HG03064 (cell line): ENCODE measurements at regions not wholly inside any gene's neighbourhood (a gene's known extent, or its start where the extent isn't known, plus 50 kb on each side); places are given as distances from the start of the nearest gene placed in this dataset.
"Not testable (repeated sequence)": the region's sequence is repeated elsewhere in the genome, so short reads cannot be mapped to it uniquely, and the experiment has no call there.

Source experiments
- ATAC-seq: cut with Tn5 transposase; IDR thresholded peaks from one replicate; pipeline ENCODE4 v1.9.1; 2021; ENCODE audit warnings: low read depth; ENCODE audit not compliant: unreplicated experiment

DNA sequence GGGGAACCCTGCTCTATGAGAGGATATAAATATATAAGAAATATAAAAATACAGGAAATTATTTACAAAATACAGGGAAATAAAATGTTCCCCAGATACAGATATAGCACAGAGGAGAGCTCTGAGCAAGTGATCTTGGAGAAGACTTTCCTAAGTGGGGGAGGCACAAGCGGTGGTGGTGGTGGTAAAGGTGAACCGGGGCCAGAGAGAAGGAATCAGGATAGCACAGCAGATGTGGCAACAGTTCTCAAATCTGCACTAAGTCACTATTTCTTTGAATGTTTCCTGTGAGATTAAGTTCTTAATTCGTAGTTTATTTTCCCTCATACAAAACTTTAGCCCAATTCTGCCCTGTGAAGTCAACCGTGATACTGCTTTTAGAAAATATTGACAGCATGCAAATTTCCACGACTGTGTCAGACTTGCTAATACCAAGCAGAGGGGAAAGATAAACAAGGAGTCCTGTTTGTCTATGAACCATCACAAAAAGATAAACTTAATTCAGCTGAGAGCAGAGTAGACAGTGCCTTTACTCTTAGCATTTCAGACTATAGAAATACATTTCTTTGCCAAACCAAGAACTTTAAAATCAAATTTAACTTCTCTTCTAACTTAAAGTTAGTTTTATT, 237.5 kb upstream of the POGK start:
- no peak for ATAC-seq

DNA sequence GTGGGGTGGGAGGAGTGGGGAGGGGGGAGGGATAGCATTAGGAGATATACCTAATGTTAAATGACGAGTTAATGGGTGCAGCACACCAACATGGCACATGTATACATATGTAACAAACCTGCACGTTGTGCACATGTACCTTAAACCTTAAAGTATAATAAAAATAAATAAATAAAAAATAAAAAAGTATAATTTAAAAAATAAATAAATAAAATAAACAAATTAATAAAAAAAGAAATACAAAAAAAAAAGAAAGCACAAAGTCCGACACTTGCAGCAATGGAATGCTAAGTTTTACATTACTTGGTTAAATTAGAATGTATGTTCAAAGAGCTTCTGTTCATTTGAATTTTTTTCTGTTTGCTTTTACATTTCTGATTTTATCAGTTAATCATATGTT, 236.5 kb upstream of the POGK start:
- ATAC-seq = not testable (repeated sequence)

GRCh38 chr1:166603296-166603695, 236.0 kb upstream of the POGK start:
- no peak for ATAC-seq

GRCh38 chr1:166605137-166605536, 234.1 kb upstream of the POGK start:
- ATAC-seq = no peak

DNA sequence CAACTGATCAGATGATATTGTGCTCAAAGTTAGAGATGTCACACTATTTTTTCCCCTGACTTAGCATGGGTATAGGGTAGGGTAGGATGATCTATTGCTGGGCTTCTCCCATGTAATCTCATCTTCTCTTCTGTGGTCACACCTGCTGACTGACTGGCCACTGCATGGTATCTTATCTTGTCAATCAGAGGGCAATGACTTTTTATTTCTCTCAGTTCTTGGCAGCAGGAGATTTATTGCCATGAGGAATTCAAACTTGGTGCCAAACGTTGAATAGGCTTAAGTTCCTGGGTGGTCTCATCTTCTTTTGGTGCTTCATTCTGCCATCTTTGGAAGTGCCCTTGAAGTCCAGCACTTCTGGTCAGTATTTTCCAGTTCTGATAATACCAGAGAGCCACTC, 226.4 kb upstream of the POGK start:
- ATAC-seq = no peak

- no peak for ATAC-seq
Observed at GRCh38 chr1:166616206-166616605, 223.1 kb upstream of the POGK start.

DNA sequence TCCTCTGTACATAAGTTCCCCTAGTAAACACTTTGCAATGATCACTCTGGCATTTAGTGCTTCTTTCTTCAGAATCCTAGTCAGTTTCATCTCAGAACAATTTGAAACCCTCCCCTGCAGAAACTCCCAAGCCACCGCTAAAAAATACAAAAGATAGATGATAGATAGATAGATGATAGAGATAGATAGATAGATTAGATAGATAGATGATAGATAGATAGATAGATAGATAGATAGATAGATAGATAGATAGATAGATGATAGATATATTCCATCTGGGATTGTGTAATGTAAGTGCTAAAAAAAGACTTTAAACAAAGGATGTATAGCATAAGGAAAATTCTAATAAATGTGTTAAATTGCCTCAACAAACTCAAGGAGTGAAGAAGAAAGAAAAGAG, 212.6 kb upstream of the POGK start:
- no peak for ATAC-seq

- ATAC-seq = no peak
Observed at GRCh38 chr1:166627558-166627957, 211.7 kb upstream of the POGK start.

- ATAC-seq = no peak
Observed at GRCh38 chr1:166628259-166628658, 211.0 kb upstream of the POGK start.

GRCh38 chr1:166629946-166630345, 209.3 kb upstream of the POGK start:
- ATAC-seq = no peak

GRCh38 chr1:166630369-166630768, 208.9 kb upstream of the POGK start:
- ATAC-seq = no peak

DNA sequence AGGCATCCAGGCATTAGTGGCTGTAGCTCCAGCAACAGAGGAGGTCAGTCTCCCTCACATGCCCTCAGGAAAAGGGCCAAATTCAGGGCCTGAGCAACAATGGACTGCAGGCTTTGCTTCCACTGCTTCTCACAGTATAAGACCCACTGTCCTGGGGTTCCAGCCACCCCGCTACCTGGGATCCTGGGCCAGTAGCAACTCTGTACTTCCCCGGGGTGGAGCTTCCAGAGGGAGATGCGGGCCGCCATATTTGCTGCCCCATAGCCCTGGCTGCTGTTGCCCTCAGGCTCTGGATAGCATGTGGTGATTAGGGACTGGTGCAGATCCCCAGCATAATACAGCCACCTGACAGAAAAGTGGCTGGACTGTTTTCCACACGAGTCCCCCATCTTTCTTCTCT, 201.1 kb upstream of the POGK start:
- no peak for ATAC-seq

DNA sequence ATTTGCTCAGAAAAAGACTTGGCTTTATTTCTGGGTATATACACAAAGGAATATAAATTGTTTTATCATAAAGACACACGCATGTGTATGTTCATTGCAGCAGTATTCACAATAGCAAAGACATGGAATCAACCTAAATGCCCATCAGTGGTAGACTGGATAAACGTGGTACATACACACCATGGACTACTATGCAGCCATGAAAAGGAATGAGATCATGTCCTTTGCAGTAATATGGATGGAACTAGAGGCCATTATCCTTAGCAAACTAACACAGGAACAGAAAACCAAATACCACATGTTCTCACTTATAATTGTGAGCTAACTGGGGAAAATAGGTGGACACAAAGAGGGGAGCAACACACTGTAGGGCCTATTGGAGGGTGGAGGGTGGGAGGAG, 182.0 kb upstream of the POGK start:
- ATAC-seq = not testable (repeated sequence)

DNA sequence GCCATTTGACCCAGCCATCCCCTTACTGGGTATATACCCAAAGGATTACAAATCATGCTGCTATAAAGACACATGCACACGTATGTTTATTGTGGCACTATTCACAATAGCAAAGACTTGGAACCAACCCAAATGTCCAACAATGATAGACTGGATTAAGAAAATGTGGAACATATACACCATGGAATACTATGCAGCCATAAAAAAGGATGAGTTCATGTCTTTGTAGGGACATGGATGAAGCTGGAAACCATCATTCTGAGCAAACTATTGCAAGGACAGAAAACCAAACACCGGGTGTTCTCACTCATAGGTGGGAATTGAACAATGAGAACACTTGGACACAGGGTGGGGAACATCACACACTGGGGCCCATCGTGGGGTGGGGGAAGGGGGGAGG, 172.5 kb upstream of the POGK start:
- ATAC-seq = not testable (repeated sequence)

DNA sequence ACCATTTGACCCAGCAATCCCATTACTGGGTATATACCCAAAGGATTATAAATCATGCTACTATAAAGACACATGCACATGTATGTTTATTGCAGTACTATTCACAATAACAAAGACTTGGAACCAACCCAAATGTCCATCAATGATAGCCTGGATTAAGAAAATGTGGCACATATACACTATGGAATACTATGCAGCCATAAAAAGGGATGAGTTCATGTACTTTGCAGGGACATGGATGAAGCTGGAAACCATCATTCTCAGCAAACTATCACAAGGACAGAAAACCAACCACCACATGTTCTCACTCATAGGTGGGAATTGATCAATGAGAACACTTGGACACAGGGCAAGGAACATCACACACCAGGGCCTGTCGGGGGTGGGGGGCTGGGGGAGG, 171.7 kb upstream of the POGK start:
- ATAC-seq = not testable (repeated sequence)

DNA sequence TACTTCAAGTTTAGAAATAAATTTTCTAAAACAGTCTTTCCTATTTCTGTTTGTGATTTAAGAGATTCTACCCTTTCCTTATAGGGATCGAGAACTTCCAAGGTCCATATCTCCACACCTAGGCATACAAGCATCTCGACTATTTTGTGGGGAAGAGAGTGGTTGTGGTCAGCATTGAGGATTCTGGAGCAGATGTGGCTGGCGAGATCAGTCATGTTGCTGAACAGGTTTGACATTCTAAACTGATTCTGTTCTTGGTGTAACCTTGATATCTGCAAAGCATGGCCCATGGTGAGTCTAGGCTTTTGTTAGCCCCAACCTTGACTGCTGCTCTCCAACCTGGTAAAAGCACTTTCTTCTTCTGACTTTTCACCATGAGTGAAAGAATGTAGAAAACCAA, 167.6 kb upstream of the POGK start:
- no peak for ATAC-seq

DNA sequence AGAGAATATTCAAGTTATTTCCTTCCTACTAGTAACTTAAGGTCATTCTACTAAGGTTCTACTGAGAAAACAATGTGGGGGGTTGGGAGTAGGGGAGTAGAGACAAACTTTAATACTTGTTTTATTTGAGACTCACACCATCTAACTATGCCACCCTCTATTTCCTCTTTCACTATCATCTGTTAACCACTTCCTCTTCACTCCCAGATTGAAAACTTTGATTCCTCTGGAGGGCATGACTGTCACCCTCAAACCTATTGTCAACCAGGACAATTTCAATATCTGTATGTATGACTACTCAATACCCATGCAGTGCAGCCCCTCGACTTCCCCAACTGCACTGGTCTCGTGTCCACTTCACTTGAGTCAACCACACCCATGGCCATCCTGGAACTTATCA, 165.6 kb upstream of the POGK start:
- ATAC-seq = no peak

DNA sequence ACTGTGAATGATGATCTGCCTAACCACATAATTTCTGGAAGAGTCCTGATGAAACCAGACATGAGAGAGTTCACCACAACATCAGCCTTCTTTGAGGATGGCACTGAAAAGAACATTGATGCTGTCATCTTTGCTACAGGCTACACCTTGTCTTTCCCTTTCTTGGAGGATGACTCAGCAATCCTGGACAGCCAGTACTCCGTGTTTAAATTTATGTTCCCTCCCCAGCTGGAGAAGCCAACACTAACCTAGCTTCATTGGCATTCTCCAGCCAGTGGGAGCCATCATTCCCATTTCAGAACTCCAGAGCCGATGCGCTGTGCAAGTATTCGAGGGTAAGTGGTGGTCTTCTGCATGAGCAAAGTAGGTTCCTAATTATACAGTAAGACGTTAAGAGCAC, 164.1 kb upstream of the POGK start:
- no peak for ATAC-seq

DNA sequence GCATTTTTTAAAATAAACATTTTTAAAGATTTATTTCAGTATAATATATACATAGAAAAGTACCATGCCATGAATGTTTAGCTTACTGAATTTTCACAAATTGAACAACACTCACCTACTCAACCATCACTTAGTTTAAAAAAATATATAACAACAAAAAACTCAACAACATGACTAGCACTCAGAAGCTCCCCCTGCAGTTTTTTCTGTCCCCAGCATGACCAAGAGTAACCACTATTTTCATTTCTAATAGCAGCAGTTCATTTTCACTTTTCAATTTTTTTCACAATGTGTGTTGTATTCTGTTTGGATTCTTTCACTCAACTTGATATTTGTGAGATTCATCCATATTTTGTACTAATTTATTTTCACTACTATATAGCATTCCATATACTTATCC, 162.3 kb upstream of the POGK start:
- ATAC-seq = no peak

DNA sequence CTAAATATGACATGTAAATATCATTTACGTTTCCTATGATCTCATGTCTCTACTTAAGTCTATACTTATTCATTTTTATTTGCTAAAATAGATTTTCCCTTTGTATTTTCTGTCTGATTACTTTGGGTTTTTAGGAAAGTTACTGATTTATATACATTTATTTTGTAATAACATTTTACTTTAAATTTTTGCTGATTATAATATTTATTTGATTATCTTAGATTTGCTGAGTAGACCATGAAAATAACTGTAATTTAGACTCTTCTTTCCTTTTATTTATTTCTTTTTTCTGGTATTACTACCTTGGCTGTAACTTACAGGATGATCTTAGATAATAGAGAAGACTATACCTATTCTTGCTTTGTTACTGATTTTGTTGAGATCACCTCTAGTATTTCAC, 159.9 kb upstream of the POGK start:
- ATAC-seq = no peak

DNA sequence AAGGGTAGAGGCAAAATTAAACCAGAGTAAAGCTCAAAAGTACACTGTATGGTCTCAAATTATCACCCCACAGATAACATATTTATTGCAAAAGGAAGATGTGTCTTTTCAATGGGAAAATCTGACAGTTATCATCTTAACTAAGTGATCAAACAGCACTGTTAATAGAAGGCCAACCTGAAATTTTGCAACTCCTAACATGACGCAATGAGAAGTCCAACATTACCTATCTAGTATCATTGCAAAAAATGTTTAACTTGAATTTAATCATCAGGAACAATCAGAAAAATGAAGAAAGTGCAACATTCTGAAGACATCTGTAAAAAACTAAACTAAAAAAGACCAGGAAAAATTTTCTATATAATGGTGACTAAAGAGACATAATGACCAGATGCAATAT, 156.7 kb upstream of the POGK start:
- ATAC-seq = no peak

DNA sequence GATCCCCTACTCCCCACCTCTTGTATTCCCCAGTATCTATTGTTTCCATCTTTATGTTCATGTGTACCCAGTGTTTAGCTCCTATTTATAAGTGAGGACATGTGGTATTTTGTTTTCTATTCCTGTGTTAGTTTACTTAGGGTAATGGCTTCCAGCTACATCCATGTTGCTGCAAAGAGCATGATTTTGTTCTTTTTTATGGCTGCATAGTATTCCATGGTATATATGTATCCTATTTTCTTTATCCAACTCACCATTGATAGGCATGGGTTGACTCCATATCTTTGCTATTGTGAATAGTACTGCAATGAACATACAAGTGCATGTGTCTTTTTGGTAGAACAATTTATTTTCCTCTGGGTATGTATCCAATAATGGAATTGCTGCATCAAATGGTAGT, 154.6 kb upstream of the POGK start:
- not testable (repeated sequence) for ATAC-seq

GRCh38 chr1:166685200-166685599, 154.1 kb upstream of the POGK start:
- no peak for ATAC-seq
